ENCODE measurements at regions not wholly inside any gene's neighbourhood (a gene's known extent, or its start where the extent isn't known, plus 50 kb on each side); places are given as distances from the start of the nearest gene placed in this dataset.

DNA sequence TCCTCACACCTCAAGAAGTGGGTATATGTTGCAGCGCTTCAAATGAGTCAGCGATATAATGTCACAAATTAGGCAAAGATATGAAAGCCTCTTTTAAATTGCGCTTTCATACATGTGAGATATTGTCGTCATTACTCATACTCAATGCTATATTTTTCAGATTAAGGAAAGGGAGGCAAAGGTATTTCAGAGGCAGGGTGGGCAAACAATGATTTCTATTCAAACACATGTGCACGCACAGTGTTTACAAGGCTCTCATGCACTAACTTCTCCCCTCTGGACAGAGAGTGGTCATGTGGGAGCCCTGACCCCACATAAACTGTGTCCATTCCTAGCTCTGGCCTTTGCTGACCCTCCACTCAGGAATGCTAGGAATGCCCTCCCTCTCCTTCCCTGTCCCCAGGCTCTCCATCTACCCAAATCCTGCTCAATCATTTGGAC, 112.1 kb upstream of the TMEM170B start:
- no peak overlapping the region for H3K4me3 ChIP-seq (ENCODE audit: low read length)
- no peak for TF ChIP-seq EZH2phosphoT487 (IDR thresholded peaks at IDR 0.05; ENCODE audit: borderline replicate concordance, low read length)
- TF ChIP-seq, protein P1, sequence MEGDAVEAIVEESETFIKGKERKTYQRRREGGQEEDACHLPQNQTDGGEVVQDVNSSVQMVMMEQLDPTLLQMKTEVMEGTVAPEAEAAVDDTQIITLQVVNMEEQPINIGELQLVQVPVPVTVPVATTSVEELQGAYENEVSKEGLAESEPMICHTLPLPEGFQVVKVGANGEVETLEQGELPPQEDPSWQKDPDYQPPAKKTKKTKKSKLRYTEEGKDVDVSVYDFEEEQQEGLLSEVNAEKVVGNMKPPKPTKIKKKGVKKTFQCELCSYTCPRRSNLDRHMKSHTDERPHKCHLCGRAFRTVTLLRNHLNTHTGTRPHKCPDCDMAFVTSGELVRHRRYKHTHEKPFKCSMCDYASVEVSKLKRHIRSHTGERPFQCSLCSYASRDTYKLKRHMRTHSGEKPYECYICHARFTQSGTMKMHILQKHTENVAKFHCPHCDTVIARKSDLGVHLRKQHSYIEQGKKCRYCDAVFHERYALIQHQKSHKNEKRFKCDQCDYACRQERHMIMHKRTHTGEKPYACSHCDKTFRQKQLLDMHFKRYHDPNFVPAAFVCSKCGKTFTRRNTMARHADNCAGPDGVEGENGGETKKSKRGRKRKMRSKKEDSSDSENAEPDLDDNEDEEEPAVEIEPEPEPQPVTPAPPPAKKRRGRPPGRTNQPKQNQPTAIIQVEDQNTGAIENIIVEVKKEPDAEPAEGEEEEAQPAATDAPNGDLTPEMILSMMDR (IDR thresholded peaks at IDR 0.05; ENCODE audit: low read depth, low read length, poor library complexity, severe bottlenecking), result no peak
- H4K20me1 ChIP-seq (ENCODE audit: control insufficient read depth, insufficient read depth, low read depth, low read length), result no peaks in the 10 kb centered on the region
- no peaks in the 10 kb centered on the region for H3K27me3 ChIP-seq (ENCODE audit: control insufficient read depth, low read length)
- H3K27ac ChIP-seq (ENCODE audit: low read depth, low read length), result no peak overlapping the region
- peaks cover 27% of the 10 kb centered on the region for H3K4me1 ChIP-seq (ENCODE audit: control insufficient read depth, low read length)
- H3K4me2 ChIP-seq (ENCODE audit: low read length), result no peak overlapping the region
- H3F3A ChIP-seq (ENCODE audit: control insufficient read depth, insufficient read depth), result no peaks in the 10 kb centered on the region
- H3K79me2 ChIP-seq (ENCODE audit: control insufficient read depth, low read length), result no peaks in the 10 kb centered on the region
- no peaks in the 10 kb centered on the region for H3K36me3 ChIP-seq (ENCODE audit: control insufficient read depth, low read length)
- no peaks in the 10 kb centered on the region for H3K9me3 ChIP-seq (ENCODE audit: control insufficient read depth, insufficient read depth, low read length)
- no peaks in the 10 kb centered on the region for H3K9me2 ChIP-seq (replicated peaks; ENCODE audit: control insufficient read depth, low read length)

DNA sequence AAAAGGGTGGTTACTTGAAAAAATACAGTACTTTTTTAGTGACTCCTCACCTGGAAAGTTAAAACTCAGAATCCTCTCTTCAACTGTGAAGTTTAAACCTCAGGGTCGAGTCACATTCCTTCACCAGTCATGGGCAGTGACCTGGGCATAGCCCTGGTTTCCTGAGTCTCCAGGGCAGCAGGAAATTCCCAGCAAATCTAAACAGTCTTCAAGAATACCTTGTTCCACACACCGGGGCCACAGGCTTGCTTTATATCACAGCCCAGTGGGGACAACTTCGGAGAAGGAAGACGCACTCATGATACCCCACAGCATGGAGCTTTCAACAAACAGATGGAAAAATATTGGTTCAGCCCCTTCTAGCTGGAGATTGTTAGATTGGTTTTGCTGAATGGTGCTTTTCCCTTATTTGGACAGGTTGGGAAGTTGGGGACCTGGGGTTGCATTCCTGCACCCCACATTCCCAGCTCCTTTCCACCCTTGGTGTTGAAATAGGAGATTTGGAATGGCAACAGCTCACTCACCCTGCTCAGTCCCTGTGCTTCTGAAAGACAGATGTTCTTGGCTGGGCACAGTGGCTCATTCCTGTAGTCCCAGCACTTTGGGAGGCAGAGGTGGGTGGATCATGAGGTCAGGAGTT, 113.0 kb upstream of the TMEM170B start:
- no peak overlapping the region for H3K27ac ChIP-seq (ENCODE audit: low read depth, low read length)
- no peaks in the 10 kb centered on the region for H3K27me3 ChIP-seq (ENCODE audit: control insufficient read depth, low read length)
- TF ChIP-seq, protein P1 (IDR thresholded peaks at IDR 0.05; ENCODE audit: low read depth, low read length, poor library complexity, severe bottlenecking), result no peak
- TF ChIP-seq EZH2phosphoT487 (IDR thresholded peaks at IDR 0.05; ENCODE audit: borderline replicate concordance, low read length), result no peak
- H3K4me3 ChIP-seq (ENCODE audit: low read length), result no peak overlapping the region
- H3K36me3 ChIP-seq (ENCODE audit: control insufficient read depth, low read length), result no peaks in the 10 kb centered on the region
- no peaks in the 10 kb centered on the region for H3K9me2 ChIP-seq (replicated peaks; ENCODE audit: control insufficient read depth, low read length)
- no peak overlapping the region for H3K4me2 ChIP-seq (ENCODE audit: low read length)
- no peaks in the 10 kb centered on the region for H3K79me2 ChIP-seq (ENCODE audit: control insufficient read depth, low read length)
- no peaks in the 10 kb centered on the region for H3K9me3 ChIP-seq (ENCODE audit: control insufficient read depth, insufficient read depth, low read length)
- H3F3A ChIP-seq (ENCODE audit: control insufficient read depth, insufficient read depth), result no peaks in the 10 kb centered on the region
- peaks cover 18% of the 10 kb centered on the region for H3K4me1 ChIP-seq (ENCODE audit: control insufficient read depth, low read length)
- no peaks in the 10 kb centered on the region for H4K20me1 ChIP-seq (ENCODE audit: control insufficient read depth, insufficient read depth, low read depth, low read length)

DNA sequence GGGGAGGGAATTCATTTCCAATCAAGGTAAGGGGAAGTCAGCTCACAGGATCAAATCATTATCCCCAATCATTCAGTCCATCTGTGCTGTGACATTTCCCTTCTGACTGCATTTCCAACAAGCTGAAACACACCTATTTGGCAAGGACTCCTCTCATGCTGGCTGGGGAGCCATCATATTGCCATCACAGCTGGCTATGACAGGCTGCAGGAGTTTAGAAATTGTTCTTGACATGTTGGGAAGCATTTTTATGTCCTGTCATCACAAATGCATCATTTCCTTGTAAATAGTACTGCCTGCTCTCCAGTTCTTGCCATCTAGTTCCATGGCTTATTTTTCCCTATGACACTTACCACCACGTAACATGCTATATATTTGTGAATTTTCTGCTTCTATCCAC, 113.9 kb upstream of the TMEM170B start:
- Histone ChIP-seq H3K4me3 (ENCODE audit: low read length) (no peak overlapping the region), H3K9me2 (replicated peaks; ENCODE audit: control insufficient read depth, low read length) (no peaks in the 10 kb centered on the region), H3K9me3 (ENCODE audit: control insufficient read depth, insufficient read depth, low read length) (no peaks in the 10 kb centered on the region), H3K4me2 (ENCODE audit: low read length) (no peak overlapping the region), H3K27ac (ENCODE audit: low read depth, low read length) (no peak overlapping the region), H3K4me1 (ENCODE audit: control insufficient read depth, low read length) (peaks cover 9% of the 10 kb centered on the region), H4K20me1 (ENCODE audit: control insufficient read depth, insufficient read depth, low read depth, low read length) (no peaks in the 10 kb centered on the region), H3K79me2 (ENCODE audit: control insufficient read depth, low read length) (no peaks in the 10 kb centered on the region), H3F3A (ENCODE audit: control insufficient read depth, insufficient read depth) (no peaks in the 10 kb centered on the region), H3K36me3 (ENCODE audit: control insufficient read depth, low read length) (no peaks in the 10 kb centered on the region), H3K27me3 (ENCODE audit: control insufficient read depth, low read length) (no peaks in the 10 kb centered on the region)
- TF ChIP-seq EZH2phosphoT487 (IDR thresholded peaks at IDR 0.05; ENCODE audit: borderline replicate concordance, low read length), result no peak
- TF ChIP-seq, protein P1 (IDR thresholded peaks at IDR 0.05; ENCODE audit: low read depth, low read length, poor library complexity, severe bottlenecking), result no peak
